ENCODE measurements at regions not wholly inside any gene's neighbourhood (a gene's known extent, or its start where the extent isn't known, plus 50 kb on each side); places are given as distances from the start of the nearest gene placed in this dataset.

DNA sequence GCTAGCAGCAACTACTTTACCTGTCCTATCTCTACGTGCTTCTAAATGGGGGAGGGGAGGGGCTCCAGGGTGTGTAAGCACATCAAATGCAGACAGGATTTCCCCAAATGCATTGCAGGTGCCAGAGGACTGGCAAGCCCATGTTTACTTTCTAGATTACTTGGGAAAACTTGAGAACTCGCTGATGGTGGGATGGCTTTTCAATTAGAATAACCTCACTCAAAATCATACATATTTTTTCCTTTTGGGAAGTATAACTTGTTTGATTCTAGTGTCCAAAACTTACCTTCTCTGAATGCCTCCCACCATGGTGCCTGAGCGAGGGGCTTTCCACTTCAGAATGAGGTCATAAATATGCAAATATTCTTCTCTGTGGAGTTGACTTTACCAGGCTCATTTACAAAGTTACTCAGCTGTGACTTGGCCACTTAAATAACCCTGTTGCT, 191.3 kb upstream of the RHOBTB1 start:
- TF ChIP-seq, protein P1, sequence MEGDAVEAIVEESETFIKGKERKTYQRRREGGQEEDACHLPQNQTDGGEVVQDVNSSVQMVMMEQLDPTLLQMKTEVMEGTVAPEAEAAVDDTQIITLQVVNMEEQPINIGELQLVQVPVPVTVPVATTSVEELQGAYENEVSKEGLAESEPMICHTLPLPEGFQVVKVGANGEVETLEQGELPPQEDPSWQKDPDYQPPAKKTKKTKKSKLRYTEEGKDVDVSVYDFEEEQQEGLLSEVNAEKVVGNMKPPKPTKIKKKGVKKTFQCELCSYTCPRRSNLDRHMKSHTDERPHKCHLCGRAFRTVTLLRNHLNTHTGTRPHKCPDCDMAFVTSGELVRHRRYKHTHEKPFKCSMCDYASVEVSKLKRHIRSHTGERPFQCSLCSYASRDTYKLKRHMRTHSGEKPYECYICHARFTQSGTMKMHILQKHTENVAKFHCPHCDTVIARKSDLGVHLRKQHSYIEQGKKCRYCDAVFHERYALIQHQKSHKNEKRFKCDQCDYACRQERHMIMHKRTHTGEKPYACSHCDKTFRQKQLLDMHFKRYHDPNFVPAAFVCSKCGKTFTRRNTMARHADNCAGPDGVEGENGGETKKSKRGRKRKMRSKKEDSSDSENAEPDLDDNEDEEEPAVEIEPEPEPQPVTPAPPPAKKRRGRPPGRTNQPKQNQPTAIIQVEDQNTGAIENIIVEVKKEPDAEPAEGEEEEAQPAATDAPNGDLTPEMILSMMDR (IDR thresholded peaks at IDR 0.05; ENCODE audit: insufficient read depth, low read length, poor library complexity, severe bottlenecking): no peak
- no peak for TF ChIP-seq EZH2phosphoT487 (conservative IDR thresholded peaks at IDR 0.05; ENCODE audit: low read length)

All from SU-DHL-6 (cell line).